ENCODE measurements at regions not wholly inside any gene's neighbourhood (a gene's known extent, or its start where the extent isn't known, plus 50 kb on each side); places are given as distances from the start of the nearest gene placed in this dataset.
A peak's percentile ranks its signal among the peaks of the same experiment; 100 is the strongest.

GRCh38 chr10:2927958-2928840 is 139.1 kb upstream of the PFKP start:
- Mint-ChIP-seq H3K36me3 (no peaks in the 10 kb centered on the region), H3K27ac (peak overlapping the region; percentile 30), H3K4me1 (peaks cover 7% of the 10 kb centered on the region), H3K9me3 (no peaks in the 10 kb centered on the region), H3K4me3 (no peak overlapping the region), H3K27me3 (peaks cover 13% of the 10 kb centered on the region)
- CTCF ChIA-PET, result interaction anchor here (0.7 to 6.4 kb wide), 9 partner anchors 9 to 1818 kb away, joined by 3 to 44 read pairs (median 3); no protein-coding TSS in a partner anchor
- DNase-seq, result peak; percentile 81

- Mint-ChIP-seq H3K36me3 (no peaks in the 10 kb centered on the region), H3K4me3 (no peak overlapping the region), H3K9me3 (no peaks in the 10 kb centered on the region), H3K27ac (no peak overlapping the region), H3K27me3 (peaks cover 24% of the 10 kb centered on the region), H3K4me1 (peaks cover 7% of the 10 kb centered on the region)
- CTCF ChIA-PET, result interaction anchor here (6.4 kb wide), 1 partner anchor 116 kb away, joined by 44 read pairs; no protein-coding TSS in a partner anchor
- no peak for DNase-seq
Measured at GRCh38 chr10:2926918-2927660, 140.3 kb upstream of the PFKP start.

- Mint-ChIP-seq H3K4me1 (peaks cover 7% of the 10 kb centered on the region), H3K27me3 (peaks cover 31% of the 10 kb centered on the region), H3K4me3 (no peak overlapping the region), H3K36me3 (no peaks in the 10 kb centered on the region), H3K27ac (peak overlapping the region; percentile 38), H3K9me3 (no peaks in the 10 kb centered on the region)
- DNase-seq, result peak; percentile 32
- CTCF ChIA-PET, result interaction anchor here (1.2 to 6.4 kb wide), 2 partner anchors 37 to 118 kb away, joined by 4 to 44 read pairs; no protein-coding TSS in a partner anchor
Measured at GRCh38 chr10:2925631-2926030, 141.7 kb upstream of the PFKP start.

DNA sequence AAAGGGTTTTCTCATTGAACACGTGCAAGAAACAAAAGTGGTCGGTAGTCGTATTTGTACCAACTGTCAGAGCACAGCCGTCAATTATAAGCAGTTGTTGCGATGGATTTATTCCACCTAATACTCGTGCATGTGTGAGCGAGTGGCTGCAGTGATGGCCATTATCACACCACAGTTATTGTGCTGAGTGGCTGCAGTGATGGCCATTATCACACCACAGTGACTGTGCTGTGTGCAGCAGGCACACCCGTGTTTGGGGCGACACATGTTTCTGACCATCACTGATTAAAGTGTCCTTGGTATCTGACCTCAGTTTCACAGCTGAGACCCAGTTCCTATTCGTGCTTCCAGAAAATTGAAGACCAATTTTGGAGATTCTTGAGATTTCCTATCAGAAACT is 142.9 kb upstream of the PFKP start:
- CTCF ChIA-PET, result interaction anchor here (1.2 to 6.4 kb wide), 2 partner anchors 36 to 119 kb away, joined by 4 to 44 read pairs; no protein-coding TSS in a partner anchor
- Mint-ChIP-seq H3K4me3 (no peak overlapping the region), H3K4me1 (peaks cover 7% of the 10 kb centered on the region), H3K36me3 (no peaks in the 10 kb centered on the region), H3K27me3 (peaks cover 33% of the 10 kb centered on the region), H3K27ac (no peak overlapping the region), H3K9me3 (no peaks in the 10 kb centered on the region)
- no peak for DNase-seq

GRCh38 chr10:2921956-2922680 is 145.2 kb upstream of the PFKP start:
- Mint-ChIP-seq H3K27me3 (peaks cover 43% of the 10 kb centered on the region), H3K9me3 (no peaks in the 10 kb centered on the region)

GRCh38 chr10:2920637-2921036 is 146.7 kb upstream of the PFKP start:
- H3K27ac Mint-ChIP-seq, result no peak overlapping the region
- H3K9me3 Mint-ChIP-seq, result no peaks in the 10 kb centered on the region

More at GRCh38 chr10:2921956-2922680, 145.2 kb upstream of the PFKP start:
- Mint-ChIP-seq H3K27ac (no peak overlapping the region), H3K4me1 (peaks cover 7% of the 10 kb centered on the region), H3K4me3 (no peak overlapping the region), H3K36me3 (no peaks in the 10 kb centered on the region)
- CTCF ChIA-PET, result no interaction called here
- DNase-seq, result no peak

GRCh38 chr10:2920168-2920567 is 147.2 kb upstream of the PFKP start:
- no peaks in the 10 kb centered on the region for H3K9me3 Mint-ChIP-seq
- no peaks in the 10 kb centered on the region for H3K36me3 Mint-ChIP-seq
- no peak for DNase-seq
- peaks cover 46% of the 10 kb centered on the region for H3K27me3 Mint-ChIP-seq
- H3K27ac Mint-ChIP-seq, result no peak overlapping the region
- CTCF ChIA-PET, result no interaction called here
- no peak overlapping the region for H3K4me3 Mint-ChIP-seq
- H3K4me1 Mint-ChIP-seq, result no peaks in the 10 kb centered on the region

More at GRCh38 chr10:2920637-2921036, 146.7 kb upstream of the PFKP start:
- no peak overlapping the region for H3K4me3 Mint-ChIP-seq
- H3K4me1 Mint-ChIP-seq, result peaks cover 4% of the 10 kb centered on the region
- no peaks in the 10 kb centered on the region for H3K36me3 Mint-ChIP-seq
- DNase-seq, result no peak
- H3K27me3 Mint-ChIP-seq, result peaks cover 44% of the 10 kb centered on the region
- CTCF ChIA-PET, result interaction anchor here (0.6 kb wide), 1 partner anchor 14 kb away, joined by 3 read pairs; no protein-coding TSS in a partner anchor

DNA sequence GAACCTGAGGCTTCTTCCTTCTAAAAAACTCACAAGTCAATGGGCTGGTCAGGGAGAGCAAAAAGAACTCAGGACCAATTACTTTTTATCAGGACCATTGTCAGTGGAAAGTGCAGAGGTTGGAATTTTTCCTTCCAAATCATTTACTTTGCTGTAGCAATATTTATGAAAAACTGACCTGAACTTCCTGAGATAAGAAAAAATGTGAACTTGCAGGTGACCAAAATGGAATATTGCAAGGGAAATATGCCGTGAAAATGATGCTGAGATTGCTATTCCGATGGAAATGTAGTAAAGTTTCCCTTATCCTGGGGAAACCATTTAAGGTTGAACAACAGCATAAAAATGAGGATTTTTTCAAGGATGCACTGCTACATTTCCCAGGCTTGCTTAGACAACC is 148.3 kb upstream of the PFKP start:
- CTCF ChIA-PET, result no interaction called here

GRCh38 chr10:2918489-2918888 is 148.9 kb upstream of the PFKP start:
- no peak for DNase-seq
- Mint-ChIP-seq H3K4me3 (no peak overlapping the region), H3K27ac (no peak overlapping the region), H3K9me3 (no peaks in the 10 kb centered on the region), H3K4me1 (no peaks in the 10 kb centered on the region), H3K27me3 (peaks cover 46% of the 10 kb centered on the region), H3K36me3 (no peaks in the 10 kb centered on the region)
- CTCF ChIA-PET, result no interaction called here

More for the DNA sequence above, 148.3 kb upstream of the PFKP start:
- H3K27ac Mint-ChIP-seq, result no peak overlapping the region
- H3K9me3 Mint-ChIP-seq, result no peaks in the 10 kb centered on the region
- H3K27me3 Mint-ChIP-seq, result peaks cover 46% of the 10 kb centered on the region
- no peak for DNase-seq
- no peak overlapping the region for H3K4me3 Mint-ChIP-seq
- H3K4me1 Mint-ChIP-seq, result no peaks in the 10 kb centered on the region
- H3K36me3 Mint-ChIP-seq, result no peaks in the 10 kb centered on the region

- DNase-seq, result no peak
- Mint-ChIP-seq H3K4me1 (no peaks in the 10 kb centered on the region), H3K27me3 (peaks cover 42% of the 10 kb centered on the region), H3K9me3 (no peaks in the 10 kb centered on the region), H3K4me3 (no peak overlapping the region), H3K36me3 (no peaks in the 10 kb centered on the region), H3K27ac (no peak overlapping the region)
- CTCF ChIA-PET, result no interaction called here
Measured at GRCh38 chr10:2917926-2918325, 149.4 kb upstream of the PFKP start.

DNA sequence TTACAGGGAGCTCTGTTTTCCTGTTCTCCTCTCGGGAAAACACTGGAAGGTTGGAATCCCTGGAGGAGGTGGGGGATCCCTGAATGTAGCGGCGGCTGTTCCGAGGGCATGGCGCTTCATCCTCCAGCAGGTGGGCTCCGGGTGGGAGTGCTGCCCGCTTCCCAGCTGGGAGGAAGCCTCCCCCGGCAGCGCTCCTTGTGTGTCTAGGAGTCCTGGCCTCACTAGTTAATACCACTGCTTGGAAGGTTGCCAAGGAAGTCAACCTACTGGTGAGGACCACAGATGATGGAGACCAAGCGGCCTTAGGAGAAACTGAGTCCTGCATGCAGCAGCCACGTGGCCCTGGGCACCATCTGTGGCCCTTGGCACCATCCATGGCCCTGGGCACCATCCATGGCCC is 151.9 kb upstream of the PFKP start:
- CTCF ChIA-PET, result no interaction called here
- Mint-ChIP-seq H3K36me3 (no peaks in the 10 kb centered on the region), H3K4me3 (no peak overlapping the region), H3K9me3 (no peaks in the 10 kb centered on the region), H3K27ac (no peak overlapping the region), H3K27me3 (peaks cover 27% of the 10 kb centered on the region), H3K4me1 (peaks cover 4% of the 10 kb centered on the region)
- no peak for DNase-seq

DNA sequence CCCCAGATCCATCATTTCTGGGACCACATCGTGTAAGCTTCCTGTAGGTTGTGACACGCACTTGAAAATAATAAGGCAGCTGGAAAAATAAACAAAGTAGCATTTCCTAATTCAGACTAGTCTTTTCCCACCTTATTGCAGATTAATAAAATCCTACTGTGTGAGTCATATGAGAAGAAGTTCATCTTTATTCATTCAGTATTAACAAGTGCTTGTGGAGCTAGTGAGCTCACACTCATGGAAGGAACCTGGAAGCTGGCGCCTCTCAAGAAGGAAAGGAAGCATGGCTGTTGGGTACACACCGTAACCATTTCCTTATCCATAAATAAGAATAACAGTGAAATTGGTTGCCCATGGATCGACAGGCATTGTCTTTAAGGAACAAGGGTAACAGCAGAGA is 152.6 kb upstream of the PFKP start:
- H3K36me3 Mint-ChIP-seq, result no peaks in the 10 kb centered on the region
- no peak for DNase-seq
- H3K9me3 Mint-ChIP-seq, result no peaks in the 10 kb centered on the region
- peaks cover 8% of the 10 kb centered on the region for H3K4me1 Mint-ChIP-seq
- no peak overlapping the region for H3K4me3 Mint-ChIP-seq
- H3K27me3 Mint-ChIP-seq, result peaks cover 27% of the 10 kb centered on the region
- H3K27ac Mint-ChIP-seq, result no peak overlapping the region
- CTCF ChIA-PET, result no interaction called here

DNA sequence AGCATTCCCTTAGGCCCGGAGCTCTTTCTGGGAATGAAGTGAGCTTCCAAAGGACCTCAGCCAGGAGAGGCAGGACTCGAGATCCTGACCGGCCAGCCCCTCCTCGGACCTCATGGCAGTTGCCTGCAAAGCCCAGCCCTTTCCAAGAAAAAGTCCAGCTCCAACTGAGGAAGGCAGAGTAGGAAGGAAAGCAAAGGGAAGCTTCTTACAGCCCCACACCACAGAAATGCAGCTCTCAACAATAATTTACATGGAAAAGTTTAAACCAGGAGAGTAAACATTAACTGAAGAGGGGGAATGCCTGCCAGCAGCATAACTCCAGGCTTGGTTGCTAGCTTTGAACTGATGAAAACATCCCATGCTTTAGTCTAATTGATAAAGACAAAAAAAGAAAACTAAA is 153.9 kb upstream of the PFKP start:
- H3K27ac Mint-ChIP-seq, result no peak overlapping the region
- no peaks in the 10 kb centered on the region for H3K36me3 Mint-ChIP-seq
- H3K27me3 Mint-ChIP-seq, result peaks cover 23% of the 10 kb centered on the region
- CTCF ChIA-PET, result no interaction called here
- DNase-seq, result no peak
- peaks cover 18% of the 10 kb centered on the region for H3K4me1 Mint-ChIP-seq
- H3K9me3 Mint-ChIP-seq, result no peaks in the 10 kb centered on the region
- no peak overlapping the region for H3K4me3 Mint-ChIP-seq

DNA sequence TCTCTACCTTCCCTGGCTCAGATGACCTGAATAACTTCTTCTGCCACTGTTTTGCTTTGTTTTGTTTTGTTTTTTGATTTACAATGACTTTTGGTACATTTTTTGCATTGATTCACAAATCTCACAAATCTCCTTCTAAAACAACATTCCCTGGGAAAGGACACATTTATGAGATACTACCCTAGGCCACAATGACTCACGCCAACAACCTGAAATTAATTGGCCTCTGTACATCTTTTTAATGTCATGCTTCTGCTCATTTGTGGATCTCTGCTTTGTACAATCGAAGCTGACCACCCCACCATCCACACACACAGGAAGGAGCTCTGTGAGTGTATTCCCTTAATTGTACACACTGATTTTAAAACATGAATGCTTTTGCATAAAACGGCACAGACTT is 156.7 kb upstream of the PFKP start:
- no peak for DNase-seq
- peaks cover 22% of the 10 kb centered on the region for H3K4me1 Mint-ChIP-seq
- no peaks in the 10 kb centered on the region for H3K36me3 Mint-ChIP-seq
- H3K4me3 Mint-ChIP-seq, result no peak overlapping the region
- H3K27ac Mint-ChIP-seq, result no peak overlapping the region
- no peaks in the 10 kb centered on the region for H3K9me3 Mint-ChIP-seq
- CTCF ChIA-PET, result no interaction called here
- peaks cover 5% of the 10 kb centered on the region for H3K27me3 Mint-ChIP-seq

Measured in activated naive CD4-positive, alpha-beta T cell treated with anti-CD3 and anti-CD28 coated beads, Interleukin-2, amount 10 ng/mL, durations not matched to agents 7 days and 5 days (primary cell).